GM10248 (cell line): ENCODE measurements at regions not wholly inside any gene's neighbourhood (a gene's known extent, or its start where the extent isn't known, plus 50 kb on each side); places are given as distances from the start of the nearest gene placed in this dataset.

Source experiments
- CTCF ChIA-PET: fragments of 300-600 bp; sonication (Branson Sonifier 250); formaldehyde crosslinking; extraction: SDS; loops from one replicate; lab custom pipeline; 2021; ENCODE audit warnings: antibody characterized with exemption; lab: Yijun Ruan, JAX
- POLR2A ChIA-PET: fragments of 350-650 bp; sonication (Branson Sonifier 250); formaldehyde crosslinking; extraction: SDS; loops from one replicate; lab custom pipeline; 2020; ENCODE audit warnings: antibody characterized with exemption; lab: Yijun Ruan, JAX
- DNase-seq: peaks from one replicate; pipeline ENCODE4 v3.0.0; 2012; ENCODE audit errors: extremely low spot score
- TF ChIP-seq, protein P1 (sequence below): IDR thresholded peaks from 2 replicates; pipeline ENCODE4 v1.5.1; 2012; ENCODE audit warnings: mild to moderate bottlenecking, low read depth; ENCODE audit errors: extremely low read depth, missing control alignments, control extremely low read depth

DNA sequence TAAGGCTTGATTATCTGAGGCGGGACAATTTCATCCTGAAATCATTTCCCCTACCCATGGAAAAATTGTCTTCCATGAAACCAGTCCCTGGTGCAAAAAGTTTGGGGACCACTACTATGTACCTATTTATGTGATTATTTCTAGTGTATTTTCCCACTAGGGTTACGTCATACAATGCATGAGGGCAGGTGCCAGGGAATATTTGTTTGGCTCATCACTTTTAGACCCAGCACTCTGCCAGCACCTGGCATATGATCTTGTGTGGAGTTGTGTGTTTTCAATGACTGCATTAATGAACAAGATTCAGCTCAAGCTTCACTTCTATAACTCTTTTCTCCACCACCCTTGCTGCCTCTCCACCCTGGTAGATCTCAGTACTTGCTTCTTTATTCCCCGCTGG lies 73.3 kb upstream of the TNKS2 start:
- DNase-seq: no peak
- TF ChIP-seq, protein P1, sequence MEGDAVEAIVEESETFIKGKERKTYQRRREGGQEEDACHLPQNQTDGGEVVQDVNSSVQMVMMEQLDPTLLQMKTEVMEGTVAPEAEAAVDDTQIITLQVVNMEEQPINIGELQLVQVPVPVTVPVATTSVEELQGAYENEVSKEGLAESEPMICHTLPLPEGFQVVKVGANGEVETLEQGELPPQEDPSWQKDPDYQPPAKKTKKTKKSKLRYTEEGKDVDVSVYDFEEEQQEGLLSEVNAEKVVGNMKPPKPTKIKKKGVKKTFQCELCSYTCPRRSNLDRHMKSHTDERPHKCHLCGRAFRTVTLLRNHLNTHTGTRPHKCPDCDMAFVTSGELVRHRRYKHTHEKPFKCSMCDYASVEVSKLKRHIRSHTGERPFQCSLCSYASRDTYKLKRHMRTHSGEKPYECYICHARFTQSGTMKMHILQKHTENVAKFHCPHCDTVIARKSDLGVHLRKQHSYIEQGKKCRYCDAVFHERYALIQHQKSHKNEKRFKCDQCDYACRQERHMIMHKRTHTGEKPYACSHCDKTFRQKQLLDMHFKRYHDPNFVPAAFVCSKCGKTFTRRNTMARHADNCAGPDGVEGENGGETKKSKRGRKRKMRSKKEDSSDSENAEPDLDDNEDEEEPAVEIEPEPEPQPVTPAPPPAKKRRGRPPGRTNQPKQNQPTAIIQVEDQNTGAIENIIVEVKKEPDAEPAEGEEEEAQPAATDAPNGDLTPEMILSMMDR: no peak
- POLR2A ChIA-PET: no interaction called here
- CTCF ChIA-PET: no interaction called here

DNA sequence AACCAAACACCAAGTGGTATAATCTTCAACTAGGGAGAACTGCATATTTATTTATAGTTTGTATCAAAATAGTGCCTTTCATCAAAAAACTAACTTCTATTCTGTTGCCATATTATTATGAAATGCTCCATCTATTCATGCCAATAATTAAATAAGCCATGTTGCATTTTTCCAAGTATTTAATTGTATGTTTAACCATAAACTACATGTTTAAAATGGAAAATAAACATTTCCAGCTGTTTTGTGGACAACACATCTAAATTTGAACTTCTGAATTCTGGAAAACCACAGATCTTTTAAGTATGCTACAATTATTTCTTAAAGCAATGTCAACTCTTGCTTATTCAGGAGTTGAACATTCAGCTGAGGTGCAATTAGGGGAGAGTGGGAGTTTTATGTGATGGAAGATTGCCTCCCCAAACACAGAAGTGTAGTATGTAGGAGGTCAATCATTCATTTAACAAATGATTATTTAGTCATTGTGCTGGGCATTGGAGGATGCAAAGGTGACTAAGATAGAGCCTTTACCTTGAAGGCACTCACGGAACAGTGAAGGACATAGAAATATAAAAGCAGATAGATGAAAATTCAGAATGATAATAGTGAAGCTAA lies 80.7 kb upstream of the PPP1R3C start:
- CTCF ChIA-PET: no interaction called here
- POLR2A ChIA-PET: no interaction called here
- TF ChIP-seq, protein P1: no peak
- no peak for DNase-seq

DNA sequence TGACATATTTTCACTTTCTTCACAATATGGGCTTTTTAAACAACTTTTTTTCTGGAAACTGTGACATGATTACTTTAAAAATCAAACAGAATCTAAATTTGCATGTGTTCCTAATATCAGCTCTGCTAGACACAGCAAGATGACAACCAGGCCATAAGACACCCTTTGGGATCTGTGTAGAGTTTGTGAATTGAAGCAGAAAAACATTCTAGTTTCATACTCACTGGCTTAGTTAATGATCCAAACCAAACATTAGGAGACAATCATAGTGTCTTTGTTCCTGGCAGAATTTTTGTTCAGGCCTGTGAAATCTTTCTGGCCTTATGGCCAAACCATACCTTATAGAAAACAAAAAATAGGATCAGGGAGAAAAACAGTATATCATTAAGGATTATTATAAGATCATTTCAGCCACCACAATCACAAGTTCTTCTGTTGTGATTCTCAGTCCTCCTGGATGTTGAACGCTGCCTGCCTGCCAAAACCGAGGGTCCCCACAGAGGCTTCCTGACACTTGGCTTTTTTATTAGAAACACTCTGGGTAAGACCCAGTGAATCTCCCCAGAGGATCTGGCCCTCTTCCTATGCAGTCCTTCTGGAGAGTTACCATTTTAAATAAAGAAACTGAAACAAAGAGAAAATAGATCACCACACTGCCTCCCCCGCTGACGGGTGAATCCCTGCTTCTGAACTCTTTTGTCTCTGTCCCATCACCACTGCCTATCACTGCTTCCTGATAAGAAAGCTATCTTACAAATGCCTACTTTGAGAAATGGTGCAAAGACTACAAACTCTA lies 79.2 kb upstream of the PPP1R3C start:
- DNase-seq: peak; percentile 31
- ChIA-PET CTCF (no interaction called here), POLR2A (no interaction called here)
- TF ChIP-seq, protein P1: no peak

DNA sequence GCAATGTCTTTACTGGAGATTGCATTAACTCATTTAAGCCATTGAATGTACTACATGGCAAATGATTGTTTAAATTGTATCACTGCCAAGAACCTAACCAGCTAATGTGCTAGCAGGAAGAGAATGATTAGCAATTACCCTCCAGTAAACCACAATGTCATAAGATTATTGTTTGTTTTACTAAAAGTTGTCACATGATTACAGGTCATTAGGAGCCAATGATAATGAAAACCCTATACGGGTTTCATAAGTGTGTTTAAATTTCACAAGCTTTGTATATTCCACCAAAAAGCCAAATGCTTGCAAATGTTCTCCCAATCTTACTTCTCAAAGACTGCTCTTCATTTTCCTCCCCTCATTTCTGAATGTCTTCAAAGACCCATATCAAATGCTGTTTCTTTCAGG lies 76.5 kb upstream of the PPP1R3C start:
- ChIA-PET POLR2A (no interaction called here), CTCF (interaction anchor here (1.8 kb wide), 1 partner anchor 9 kb away, joined by 3 read pairs; no protein-coding TSS in a partner anchor)
- TF ChIP-seq, protein P1: no peak
- DNase-seq: no peak

DNA sequence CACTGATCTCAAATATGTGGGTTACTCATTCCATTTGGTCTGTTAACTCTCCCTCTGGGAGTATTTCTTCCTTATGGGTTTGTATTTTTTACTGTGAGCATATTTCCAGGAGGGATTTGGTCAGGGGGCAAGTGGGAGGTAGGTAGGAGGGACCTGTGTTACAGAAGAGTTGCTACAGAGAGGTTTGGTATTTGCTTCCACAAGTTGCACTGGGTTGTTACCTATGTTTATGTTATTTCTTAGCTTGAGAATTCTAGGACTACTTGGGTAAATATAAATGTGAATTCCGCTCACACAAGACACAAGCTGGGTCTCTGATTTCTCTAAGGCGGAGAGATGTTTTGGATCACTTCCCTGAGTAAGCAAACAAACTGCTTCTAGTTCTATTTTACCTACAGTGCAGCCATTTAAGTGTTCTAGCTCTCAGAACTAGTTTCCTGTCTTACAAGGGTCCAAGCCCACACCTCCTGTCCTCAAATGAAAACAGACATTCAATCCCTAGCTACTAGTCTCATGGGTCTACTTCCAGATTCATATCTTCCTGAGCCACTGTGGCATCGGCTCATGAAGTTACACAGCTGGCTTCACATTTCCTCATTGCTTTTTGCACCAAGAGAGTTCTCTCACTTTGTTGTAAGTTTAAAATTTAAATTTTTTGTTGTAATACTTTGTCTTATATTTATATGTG lies 75.4 kb upstream of the PPP1R3C start:
- TF ChIP-seq, protein P1: no peak
- ChIA-PET CTCF (interaction anchor here (1.8 kb wide), 1 partner anchor 10 kb away, joined by 3 read pairs; no protein-coding TSS in a partner anchor), POLR2A (no interaction called here)
- no peak for DNase-seq

DNA sequence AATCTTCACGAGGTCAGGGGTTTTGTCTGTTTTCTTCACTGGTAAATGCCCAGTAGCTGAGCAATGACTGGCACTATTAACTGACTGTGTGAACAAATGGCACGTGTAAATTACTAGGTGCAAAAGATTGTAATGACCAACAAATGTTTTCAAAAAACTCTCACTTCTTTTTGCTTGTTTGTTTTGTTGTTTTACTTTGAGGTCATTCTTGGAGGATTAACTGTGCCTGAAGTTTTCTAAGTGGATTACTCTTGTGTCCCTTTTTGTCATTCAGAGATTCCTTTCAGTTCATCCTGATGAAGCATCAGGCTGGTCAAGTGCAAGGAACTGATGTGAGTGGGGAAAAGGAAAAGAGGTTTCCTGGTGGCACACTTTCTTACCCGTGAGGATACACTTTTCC lies 74.4 kb upstream of the PPP1R3C start:
- TF ChIP-seq, protein P1: no peak
- CTCF ChIA-PET: no interaction called here
- DNase-seq: no peak
- POLR2A ChIA-PET: no interaction called here
